Stomach (tissue), 8 donors: ENCODE measurements at regions not wholly inside any gene's neighbourhood (a gene's known extent, or its start where the extent isn't known, plus 50 kb on each side); places are given as distances from the start of the nearest gene placed in this dataset.
A peak's percentile ranks its signal among the peaks of the same experiment; 100 is the strongest.

Experiments
- DNase-seq, 2 donors: peaks; one replicate each; pipeline versions ENCODE4 v3.0.0 to v3.0.0-alpha.2; 2013 to 2019
- H3K27ac ChIP-seq, 5 donors: fragments of 200-600 bp in 4 of 5; sonication (generic) in 4 of 5; one replicate each; pipeline ENCODE4 v1.5.1; 2013 to 2019; ENCODE audit warnings: mild to moderate bottlenecking in 1 of 5, moderate library complexity in 1 of 5
- H3K27me3 ChIP-seq, 3 donors: fragments of 200-600 bp; sonication (generic); one replicate each; pipeline ENCODE4 v1.5.1; 2017 to 2019; ENCODE audit warnings: mixed run types in 1 of 3
- H3K36me3 ChIP-seq, 4 donors: fragments of 200-600 bp; sonication (generic); 1 replicate in 3 of 4; 2 replicates in 1 of 4; pipeline ENCODE4 v1.5.1; 2016 to 2019
- H3K4me1 ChIP-seq, 4 donors: fragments of 200-600 bp; sonication (generic); one replicate each; pipeline ENCODE4 v1.5.1; 2016 to 2019
- H3K4me3 ChIP-seq, 4 donors: fragments of 200-600 bp; sonication (generic) in 3 of 4; one replicate each; pipeline ENCODE4 v1.5.1; 2016 to 2019; ENCODE audit warnings: mild to moderate bottlenecking in 1 of 4
- H3K9me3 ChIP-seq, 4 donors: fragments of 200-600 bp; sonication (generic); one replicate each; pipeline ENCODE4 v1.5.1; 2016 to 2019
- CTCF ChIP-seq, 7 experiments: fragments of 450-650 bp in 4 of 7; fragments of 200-600 bp in 3 of 7; sonication (generic) in 3 of 7; IDR thresholded peaks; one replicate each; pipeline ENCODE4 v1.5.1; 2016 to 2019; ENCODE audit warnings: antibody characterized with exemption in 7 of 7, control low read depth in 2 of 7, mild to moderate bottlenecking in 1 of 7
- EP300 ChIP-seq: sonication (generic); formaldehyde crosslinking; IDR thresholded peaks from one replicate; pipeline ENCODE4 v1.6.1; 2017; ENCODE audit warnings: antibody characterized with exemption
- POLR2A ChIP-seq, 4 donors: fragments of 450-650 bp; IDR thresholded peaks; one replicate each; pipeline ENCODE4 v1.6.1; 2016; ENCODE audit warnings: antibody characterized with exemption in 4 of 4, control low read depth in 2 of 4, mild to moderate bottlenecking in 1 of 4, moderate library complexity in 1 of 4
- POLR2AphosphoS5 ChIP-seq, 3 donors: sonication (generic); formaldehyde crosslinking; IDR thresholded peaks; one replicate each; pipeline ENCODE4 v1.6.1; 2016; ENCODE audit warnings: antibody characterized with exemption in 3 of 3
- WGBS, 5 donors: extraction: QIAGEN DNeasy Blood & Tissue Kit in 3 of 5; methylation state at CpG; one replicate each; pipeline versions ENCODE4 v1.1.5 to v1.1.7; 2013 to 2018; 5-methylcytosine and 5-hydroxymethylcytosine counted together
- intact Hi-C: fragments of 100-400 bp; cut with DNase I; formaldehyde crosslinking; loops from one replicate; pipeline ENCODE4 v1.15.1; 2023; ENCODE audit warnings: low total_unique reads
- donor health status: healthy with polysubstance abuse.
- donor health status: Bipolar disorder and iron deficiency.
- donor health status: healthy.

DNA sequence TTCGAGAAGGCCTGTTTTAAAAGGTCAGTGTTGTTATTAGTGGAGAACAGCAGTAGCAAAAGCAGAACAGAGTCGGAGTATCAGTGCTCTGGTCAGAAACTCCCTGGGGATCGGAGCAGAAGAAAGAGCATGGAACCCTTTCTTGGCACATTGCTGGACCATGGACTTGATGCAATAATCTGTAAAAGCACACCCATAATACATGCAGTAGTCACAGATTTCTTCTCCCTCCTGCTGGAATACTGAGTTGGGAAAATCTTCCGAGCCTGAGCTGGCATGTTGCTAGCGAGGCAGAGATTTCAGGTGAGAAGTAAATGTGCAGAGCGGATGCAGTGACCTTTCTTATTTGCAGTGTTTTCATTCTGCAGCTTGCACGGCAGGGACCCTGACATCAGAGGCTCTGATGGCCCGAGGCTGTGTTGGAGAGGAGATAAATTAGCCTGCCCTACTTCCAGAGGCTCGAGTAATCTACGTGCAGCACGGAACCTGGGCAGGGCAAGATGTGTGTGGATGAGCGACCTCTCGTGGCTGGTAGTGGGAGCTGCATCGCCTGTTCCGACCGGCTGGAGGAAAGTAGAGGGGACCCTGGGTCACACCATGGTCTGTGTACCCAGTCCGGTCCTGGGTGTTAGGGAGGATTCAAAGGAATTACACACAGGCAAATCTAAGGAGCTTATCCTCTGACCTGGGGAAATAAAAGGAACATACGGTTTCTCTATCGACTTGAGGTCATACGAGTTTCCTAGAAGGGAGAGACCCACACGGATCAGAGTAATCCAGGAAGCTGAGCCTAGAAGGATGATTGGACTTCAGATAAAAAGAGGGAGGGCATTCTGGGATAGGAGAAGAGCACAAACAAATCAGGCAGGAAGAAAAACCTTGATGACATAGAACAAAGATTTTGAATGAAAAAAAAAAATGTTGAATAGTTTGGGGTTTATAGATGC, 137.0 kb upstream of the STMND1 start:
- 22 to 30% (median 27%) methylated on average over 20 to 21 of the region's 21 CpGs for WGBS, 5 donors
- Histone ChIP-seq H3K27ac (no peak overlapping the region), H3K9me3 (no peaks in the 10 kb centered on the region), H3K27me3 (no peaks in the 10 kb centered on the region), H3K36me3 (no peaks in the 10 kb centered on the region), H3K4me1 (peaks cover 4 to 10% (median 8%) of the 10 kb centered on the region in 4 donors), H3K4me3 (peak overlapping the region in 2 of 4 donors; percentile 14 to 20)
- intact Hi-C loops: no loop called here
- TF ChIP-seq POLR2AphosphoS5 (IDR thresholded peaks at IDR 0.05): peak in 1 of 3 donors; percentile 9
- no peak for TF ChIP-seq EP300
- peak in 6 of 7 experiments; percentile 14 to 96 (median 82) for TF ChIP-seq CTCF (IDR thresholded peaks at IDR 0.05)
- DNase-seq: peak; percentile 78 to 91

- H3K27me3 ChIP-seq: no peaks in the 10 kb centered on the region
- no peak overlapping the region for H3K4me3 ChIP-seq
- no peak for DNase-seq
- H3K4me1 ChIP-seq: peaks cover 4 to 10% (median 8%) of the 10 kb centered on the region in 4 donors
- H3K27ac ChIP-seq: no peak overlapping the region
- WGBS, 5 donors: 37 to 68% (median 51%) methylated on average over 1 of the region's 1 CpG
- no peaks in the 10 kb centered on the region for H3K36me3 ChIP-seq
- TF ChIP-seq CTCF (IDR thresholded peaks at IDR 0.05) (no peak), POLR2A (IDR thresholded peaks at IDR 0.05) (no peak), EP300 (no peak), POLR2AphosphoS5 (IDR thresholded peaks at IDR 0.05) (no peak)
- intact Hi-C loops: no loop called here
- H3K9me3 ChIP-seq: no peaks in the 10 kb centered on the region
These were observed 140.3 kb upstream of the STMND1 start for GRCh38 chr6:16961577-16961976.

DNA sequence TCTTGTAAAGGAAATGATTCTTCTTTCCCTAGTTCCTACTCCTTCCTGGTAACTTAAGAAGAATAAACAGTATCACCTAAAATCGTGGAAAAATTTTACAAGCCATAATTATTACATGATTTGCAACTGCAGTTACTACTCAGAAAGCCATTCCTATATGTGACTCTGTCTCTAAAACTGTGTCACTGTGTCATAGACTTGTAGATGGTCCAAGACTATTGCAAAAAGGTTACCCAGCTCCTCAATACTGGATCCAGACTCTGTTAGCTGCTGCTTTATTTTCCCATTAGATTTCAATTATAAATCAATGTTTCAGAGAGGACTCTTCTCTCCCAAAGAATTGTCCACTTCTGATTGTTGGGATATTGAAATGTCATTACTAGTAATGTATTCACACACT, 142.1 kb upstream of the STMND1 start:
- Histone ChIP-seq H3K4me3 (no peak overlapping the region), H3K9me3 (no peaks in the 10 kb centered on the region), H3K4me1 (peaks cover 3 to 6% (median 4%) of the 10 kb centered on the region in 4 donors), H3K36me3 (no peaks in the 10 kb centered on the region), H3K27ac (no peak overlapping the region), H3K27me3 (no peaks in the 10 kb centered on the region)
- no peak for DNase-seq
- intact Hi-C loops: no loop called here
- 44 to 68% (median 52%) methylated on average over 1 of the region's 1 CpG for WGBS, 5 donors
- TF ChIP-seq EP300: no peak
- no peak for TF ChIP-seq POLR2A (IDR thresholded peaks at IDR 0.05)
- no peak for TF ChIP-seq POLR2AphosphoS5 (IDR thresholded peaks at IDR 0.05)
- no peak for TF ChIP-seq CTCF (IDR thresholded peaks at IDR 0.05)

- Histone ChIP-seq H3K4me1 (no peaks in the 10 kb centered on the region), H3K27me3 (no peaks in the 10 kb centered on the region), H3K27ac (no peak overlapping the region), H3K9me3 (no peaks in the 10 kb centered on the region), H3K36me3 (no peaks in the 10 kb centered on the region), H3K4me3 (no peak overlapping the region)
- intact Hi-C loops: no loop called here
- 69 to 78% (median 72%) methylated on average over 2 of the region's 2 CpGs for WGBS, 5 donors
- peak in 1 of 2 donors; percentile 33 for DNase-seq
- TF ChIP-seq POLR2AphosphoS5 (IDR thresholded peaks at IDR 0.05) (no peak), EP300 (no peak), POLR2A (IDR thresholded peaks at IDR 0.05) (no peak), CTCF (IDR thresholded peaks at IDR 0.05) (no peak)
These were observed 145.5 kb upstream of the STMND1 start for GRCh38 chr6:16956361-16956760.
